GM19468 (cell line): ENCODE measurements at regions not wholly inside any gene's neighbourhood (a gene's known extent, or its start where the extent isn't known, plus 50 kb on each side); places are given as distances from the start of the nearest gene placed in this dataset.
A peak's percentile ranks its signal among the peaks of the same experiment; 100 is the strongest.
"Not testable (repeated sequence)": the region's sequence is repeated elsewhere in the genome, so short reads cannot be mapped to it uniquely, and the experiment has no call there.

Source experiments
- ATAC-seq: cut with Tn5 transposase; IDR thresholded peaks from one replicate; pipeline ENCODE4 v1.9.1; 2021; ENCODE audit warnings: mild to moderate bottlenecking, moderate library complexity, moderate number of reproducible peaks; ENCODE audit not compliant: unreplicated experiment; ENCODE audit errors: extremely low read depth

DNA sequence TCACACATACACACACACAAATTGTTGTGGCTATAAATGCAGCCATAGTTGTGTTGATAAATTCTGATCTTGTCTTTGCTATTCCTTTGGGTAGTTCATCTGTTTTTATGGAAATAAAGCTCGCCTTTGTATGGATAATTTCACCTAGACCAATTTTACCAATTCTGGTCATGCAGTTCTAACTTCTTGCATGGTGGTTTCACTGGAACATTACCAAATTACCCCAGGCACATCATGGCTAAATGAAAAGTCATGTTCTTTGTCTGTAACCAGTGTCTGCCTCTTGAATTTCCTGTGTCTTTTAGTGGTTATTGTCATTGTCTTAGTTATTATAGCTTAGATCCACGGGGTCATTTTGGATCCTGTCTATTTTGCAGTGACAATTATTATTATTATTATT is 50.3 kb upstream of the TMC1 start:
- ATAC-seq: no peak

DNA sequence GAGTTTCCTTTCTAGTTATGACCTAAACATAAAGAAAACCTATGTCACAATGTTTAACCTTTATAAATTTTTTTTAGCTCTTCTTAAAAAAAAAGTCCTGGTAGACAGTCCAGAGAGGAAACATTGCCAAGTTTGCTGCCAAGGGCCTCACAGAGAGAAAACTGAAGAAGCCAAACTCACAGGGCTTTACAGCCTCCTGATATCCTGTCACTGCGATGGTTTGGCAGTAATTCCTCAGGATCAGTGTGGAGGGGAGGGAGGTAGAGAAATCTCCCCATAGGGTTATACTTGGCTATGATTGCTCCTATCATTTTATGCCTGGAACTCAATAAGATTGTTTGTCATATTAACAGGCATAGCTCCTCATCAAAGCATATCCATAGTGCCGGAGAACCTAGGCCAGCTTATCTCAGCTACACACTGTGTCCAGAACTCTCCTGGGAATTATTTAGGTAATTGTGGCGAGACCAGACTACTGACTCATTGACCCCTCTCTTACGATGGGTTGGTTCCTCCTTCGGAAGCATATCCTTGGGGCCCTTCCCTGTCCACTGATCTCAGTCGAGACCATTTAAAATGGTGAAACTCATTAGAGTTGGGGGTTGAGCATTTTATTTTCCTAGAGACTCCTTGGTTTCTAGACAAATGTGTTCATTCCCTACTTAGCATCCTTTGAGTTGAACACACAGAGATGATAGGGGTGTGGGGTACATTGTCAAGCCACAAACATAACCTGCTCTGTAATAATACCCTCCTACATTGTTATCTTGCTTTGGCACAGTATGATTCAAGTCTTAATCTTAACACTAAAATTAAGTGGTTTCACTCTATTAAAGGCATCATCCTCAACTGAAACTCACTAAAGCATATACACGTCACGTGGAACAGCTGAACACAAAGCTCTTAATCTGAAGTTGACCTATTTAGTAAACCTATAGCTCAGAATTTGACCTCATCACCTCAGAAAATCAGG is 53.4 kb upstream of the TMC1 start:
- no peak for ATAC-seq

DNA sequence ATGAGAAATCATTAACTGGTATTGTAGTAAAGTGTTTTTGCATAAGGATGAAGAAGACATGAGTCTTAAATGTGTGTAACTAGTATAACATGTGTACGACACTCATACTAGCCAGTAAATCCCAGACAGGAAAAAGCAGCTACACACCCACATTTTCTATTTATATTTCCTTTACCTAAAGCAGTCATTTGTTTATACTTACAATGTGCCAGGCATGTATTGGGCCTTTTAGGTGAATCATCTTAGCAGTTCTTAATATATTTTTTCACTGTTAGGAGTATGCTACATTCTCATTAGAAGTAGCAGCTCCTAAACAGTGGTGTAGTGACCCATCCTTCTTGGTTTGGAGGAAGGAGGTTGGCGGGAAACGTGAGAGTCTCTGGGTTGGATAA is 55.8 kb upstream of the TMC1 start:
- no peak for ATAC-seq

DNA sequence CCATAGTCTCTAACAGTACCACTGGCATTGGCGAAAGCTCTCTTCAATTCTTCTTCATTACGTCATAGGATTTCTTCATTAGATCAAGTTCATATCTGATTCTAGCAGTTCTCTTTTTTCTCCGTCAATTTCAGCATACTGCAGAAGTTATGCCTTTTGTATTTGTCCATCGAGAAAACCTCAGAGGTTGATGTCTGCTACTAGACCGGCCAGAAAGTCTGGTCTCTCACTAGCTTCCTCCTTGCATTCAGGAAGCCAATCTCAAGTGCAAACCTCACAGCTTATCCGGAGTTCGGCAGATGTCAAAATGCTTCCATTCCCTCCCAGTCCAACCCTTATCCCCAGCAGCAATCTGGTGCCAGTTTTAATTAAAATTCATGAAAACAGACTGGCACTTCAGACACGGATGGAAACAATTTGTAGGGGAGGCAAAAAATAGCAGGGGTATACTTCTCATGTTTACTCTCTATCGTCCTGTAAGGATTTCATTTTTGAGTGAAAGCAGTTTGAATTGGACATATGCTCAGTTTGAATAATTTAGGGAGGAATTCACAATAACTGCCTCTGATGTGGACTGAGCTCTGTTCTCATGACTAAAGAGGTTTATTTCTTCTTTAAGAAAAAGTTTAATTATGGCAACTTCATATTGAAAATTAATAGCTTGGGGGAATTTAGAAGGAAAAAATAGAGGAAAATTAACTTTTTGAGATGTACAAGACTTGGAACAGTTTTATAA is 56.4 kb upstream of the TMC1 start:
- peak; percentile 44 for ATAC-seq

DNA sequence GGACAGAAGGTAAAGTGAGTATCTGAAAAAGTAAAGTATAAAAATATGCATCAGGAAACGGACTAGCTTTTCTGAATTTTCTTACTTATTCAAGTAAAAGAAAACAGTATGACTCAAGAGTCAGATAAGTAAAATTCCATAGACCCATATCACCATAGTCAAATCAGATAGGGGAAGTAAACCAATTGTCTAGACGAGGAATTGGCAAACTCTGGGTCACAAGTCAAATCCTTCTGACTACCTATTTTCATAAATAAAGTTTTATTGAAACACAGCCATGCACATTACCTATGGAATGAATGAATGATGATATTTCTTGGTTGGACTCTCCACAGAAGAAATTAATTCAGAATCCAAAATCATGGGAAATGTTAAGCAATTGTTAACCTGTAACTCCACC is 59.1 kb upstream of the TMC1 start:
- no peak for ATAC-seq

DNA sequence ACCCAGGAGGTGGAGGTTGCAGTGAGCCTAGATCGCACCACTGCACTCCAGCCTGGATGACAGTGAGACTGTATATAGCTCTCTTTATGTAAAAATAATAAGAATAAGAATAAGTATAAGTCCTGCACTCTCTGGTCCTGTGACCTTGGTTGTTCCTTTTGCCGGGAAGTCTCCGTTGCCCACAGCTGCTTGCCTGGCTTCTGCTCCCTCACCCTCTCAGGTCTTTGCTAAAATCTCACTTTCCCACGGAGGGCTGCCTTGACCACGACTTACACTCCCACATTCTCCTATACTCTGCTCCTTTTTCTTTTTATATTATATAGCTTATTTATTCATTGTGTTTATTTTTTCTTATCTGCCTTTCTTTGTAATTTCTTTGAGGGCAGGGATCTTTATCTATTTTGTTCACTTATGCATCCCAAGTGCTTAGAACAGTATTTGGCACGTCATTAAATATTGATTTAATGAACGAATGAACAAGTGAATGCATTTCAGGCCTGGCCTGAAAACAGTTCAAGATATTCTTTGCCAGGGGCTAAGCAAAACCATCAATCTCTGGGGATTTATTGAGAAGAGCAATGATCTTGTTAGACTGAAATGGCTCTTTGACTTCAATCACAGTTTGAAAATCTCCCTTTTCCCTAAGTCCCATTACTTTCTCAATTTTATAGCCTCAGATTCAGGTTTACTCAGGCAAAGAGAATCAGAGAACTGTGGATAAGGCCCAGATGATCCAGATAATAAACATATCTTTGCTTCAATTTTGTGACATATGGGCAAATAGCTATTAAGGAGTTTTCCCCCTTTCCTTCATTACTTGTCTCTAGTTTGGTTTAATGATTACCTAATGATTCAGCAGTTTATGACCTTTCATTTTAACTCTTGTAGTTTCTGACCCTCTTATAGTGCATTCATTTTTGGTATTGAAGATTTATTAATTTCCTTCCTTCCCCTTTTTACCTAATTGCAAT is 60.8 kb upstream of the TMC1 start:
- no peak for ATAC-seq

DNA sequence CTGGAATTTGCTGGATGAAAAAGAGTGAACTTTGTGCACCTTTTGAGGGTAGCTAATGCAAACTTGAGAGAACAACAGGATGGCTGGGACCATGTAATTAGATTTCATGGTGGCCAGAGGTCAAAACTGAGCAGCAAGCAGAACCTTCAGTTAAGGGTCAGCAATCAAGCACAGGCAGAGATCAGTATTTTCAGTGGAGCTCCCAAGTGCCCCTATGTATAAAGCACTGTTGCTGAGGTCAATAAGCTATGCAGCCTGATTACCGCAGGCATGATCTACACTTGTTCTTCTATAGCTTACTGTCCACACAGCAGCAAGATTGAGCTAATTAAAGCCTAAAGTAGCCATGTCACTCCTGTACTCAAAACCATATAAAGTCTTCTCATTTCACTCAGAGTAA is 62.1 kb upstream of the TMC1 start:
- no peak for ATAC-seq

DNA sequence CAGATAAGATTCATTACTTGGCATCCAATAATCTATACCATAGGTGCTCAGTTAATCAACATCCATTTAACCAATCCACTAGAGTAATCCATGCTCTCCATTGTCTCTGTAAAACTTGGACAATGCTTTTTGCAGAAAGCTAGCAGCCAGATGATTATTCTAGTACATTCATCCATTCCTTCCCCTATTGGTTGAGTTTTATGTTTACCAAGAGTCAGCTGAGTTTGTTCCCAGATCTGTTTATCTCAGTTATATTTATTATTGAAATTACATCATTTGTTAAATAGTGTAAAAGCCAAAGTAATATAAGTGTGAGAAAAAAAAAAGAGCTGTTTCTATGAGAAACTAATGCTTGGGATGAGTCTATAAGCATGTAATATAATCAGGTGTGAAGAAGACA is 63.3 kb upstream of the TMC1 start:
- no peak for ATAC-seq

DNA sequence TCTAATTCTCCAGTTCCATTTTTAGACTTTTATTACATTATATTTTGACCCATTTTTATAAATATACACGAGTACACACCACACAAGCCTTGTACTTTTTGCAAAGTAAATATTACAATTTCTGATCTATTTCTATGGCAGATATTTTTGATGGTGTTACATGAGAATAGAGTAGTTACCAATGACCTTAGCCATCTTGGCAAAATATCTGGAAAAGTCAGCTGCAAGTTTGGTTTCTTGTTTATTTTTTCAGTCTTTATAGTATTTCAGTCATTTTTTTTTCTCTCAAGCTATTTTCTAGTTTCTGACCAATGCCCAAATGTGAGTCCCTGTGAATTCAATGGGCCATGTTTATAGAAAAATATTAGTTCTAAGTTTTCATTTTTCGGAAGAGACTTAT is 64.0 kb upstream of the TMC1 start:
- no peak for ATAC-seq

DNA sequence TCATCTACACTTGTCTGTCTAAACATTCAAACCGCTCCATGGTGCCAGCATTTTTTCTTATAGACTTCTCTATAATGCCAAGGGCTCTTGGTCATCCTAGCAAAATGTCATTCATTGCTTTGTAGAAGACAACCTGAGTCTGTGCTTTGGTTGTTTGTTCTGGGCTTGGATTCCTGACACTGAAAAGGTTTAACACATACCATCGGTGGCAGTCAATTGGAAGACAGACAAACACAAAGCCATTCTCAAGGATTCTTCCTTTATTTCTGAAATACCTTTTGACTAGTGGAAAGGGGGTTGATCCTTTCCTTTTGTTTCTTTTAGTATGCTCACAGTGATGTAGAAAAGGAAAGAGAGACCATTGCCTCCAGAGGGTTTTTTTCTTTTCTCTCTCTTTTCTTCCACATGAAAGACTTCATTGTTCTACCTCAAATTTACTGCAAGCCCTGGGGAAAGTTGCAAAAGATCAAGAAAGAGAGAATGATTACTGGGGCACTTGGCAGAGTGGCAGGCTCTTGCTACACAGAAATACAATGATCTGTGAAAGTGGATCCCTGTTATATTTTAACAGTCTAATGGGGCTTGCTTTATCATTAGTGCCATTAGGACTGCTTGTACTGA is 66.4 kb upstream of the TMC1 start:
- ATAC-seq: no peak

DNA sequence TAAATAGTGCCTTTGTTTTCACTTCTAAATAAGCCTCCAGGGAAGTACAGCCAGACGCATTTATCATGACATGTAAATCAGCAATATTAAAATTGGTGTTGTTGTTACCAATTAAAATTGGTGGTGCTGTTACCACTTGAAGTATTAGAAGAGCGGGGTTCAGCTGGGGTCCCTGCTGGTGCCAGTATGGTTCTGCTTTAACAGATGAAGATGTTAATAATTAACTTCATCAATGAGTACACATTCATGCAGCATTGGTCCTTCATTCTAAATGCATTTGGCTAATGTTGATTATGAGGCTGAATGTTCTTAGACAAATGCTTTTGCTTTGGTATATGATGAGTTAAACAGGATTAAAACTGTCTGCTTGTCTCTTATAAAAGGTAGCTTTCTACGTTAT is 67.6 kb upstream of the TMC1 start:
- no peak for ATAC-seq

DNA sequence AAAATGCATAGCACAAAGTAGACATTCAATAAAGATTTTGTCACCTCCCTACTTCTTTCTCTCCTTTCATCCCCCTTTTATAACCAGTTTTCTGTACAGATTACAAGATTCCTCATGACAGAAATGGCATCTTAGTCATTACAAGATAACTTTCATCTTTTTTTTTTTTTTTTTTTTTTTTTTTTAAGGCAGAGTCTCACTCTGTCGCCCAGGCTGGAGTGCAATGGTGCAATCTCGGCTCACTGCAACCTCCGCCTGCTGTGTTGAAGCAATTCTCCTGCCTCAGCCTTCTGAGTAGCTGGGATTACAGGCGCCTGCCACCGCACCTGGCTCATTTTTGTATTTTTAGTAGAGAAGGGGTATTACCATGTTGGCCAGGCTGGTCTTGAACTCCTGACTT is 75.2 kb upstream of the TMC1 start:
- not testable (repeated sequence) for ATAC-seq

DNA sequence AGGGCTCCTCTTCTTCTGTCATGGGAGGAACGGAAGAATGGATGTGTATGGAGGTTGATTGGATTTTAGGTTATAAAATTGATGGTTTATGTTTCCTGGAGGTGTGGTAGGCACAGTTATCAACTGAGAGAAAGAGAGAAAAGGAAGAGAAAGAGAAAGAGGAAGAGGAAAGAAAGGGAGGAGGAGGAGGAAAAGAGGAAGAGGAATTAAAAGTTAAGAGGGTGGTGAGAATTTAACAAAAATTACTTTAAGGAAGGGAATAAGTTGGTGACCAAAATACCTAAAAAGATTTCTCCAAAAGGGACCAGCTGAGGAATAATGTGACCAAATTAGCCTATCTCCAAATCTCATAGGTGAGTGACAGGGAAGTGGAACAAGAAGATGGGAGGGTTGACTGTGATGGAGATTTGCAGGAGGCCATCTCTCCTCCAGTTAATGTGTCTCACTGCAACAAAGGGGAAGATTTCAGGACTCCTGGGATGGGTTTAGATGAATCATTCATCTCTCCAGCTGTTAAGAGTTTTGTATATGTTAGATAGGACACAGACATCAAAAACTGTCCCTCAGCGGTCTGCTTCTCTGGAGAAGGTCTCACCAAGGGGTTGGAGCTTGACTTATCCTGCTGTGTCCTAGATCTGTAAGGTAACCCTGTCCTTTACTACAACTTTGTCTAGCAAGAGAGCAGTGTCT is 76.0 kb upstream of the TMC1 start:
- ATAC-seq: no peak

DNA sequence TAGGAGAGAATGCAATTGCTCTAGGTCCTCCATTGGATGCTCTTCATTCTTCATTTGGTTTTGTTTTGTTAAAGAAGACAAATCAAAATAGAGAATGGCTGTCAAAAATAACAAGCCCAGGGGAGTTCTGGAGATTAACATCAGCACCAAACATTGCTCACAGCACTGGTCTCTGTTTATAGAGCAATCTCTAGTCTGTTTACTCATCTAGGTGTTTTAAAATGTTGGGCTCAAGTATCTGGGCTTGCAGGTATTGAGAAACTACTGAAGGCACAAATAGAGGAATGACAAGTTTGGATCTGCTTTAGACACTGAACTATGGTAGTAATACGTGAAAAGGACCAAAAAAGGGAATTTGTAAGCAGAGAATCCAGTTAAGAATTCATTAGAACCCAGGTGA is 77.0 kb upstream of the TMC1 start:
- no peak for ATAC-seq

DNA sequence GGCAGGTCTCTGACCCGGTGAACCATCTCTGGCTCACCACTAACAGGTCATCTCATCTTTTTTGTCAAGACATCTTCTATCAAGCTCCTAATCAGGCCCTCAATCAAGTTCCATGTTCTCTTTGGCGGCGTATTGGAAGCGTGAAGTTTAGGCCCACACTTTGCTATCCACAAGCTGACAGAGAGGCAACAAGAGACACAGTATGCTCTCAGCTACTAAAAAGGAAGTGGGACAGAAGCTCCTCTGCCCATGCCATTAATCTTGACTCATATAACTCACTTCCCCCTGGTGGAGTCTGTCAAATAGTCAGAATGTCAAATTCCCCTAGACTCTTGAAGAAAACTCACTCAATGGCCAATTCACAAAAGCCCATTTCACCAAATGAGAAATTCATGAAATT is 77.6 kb upstream of the TMC1 start:
- ATAC-seq: peak; percentile 83

DNA sequence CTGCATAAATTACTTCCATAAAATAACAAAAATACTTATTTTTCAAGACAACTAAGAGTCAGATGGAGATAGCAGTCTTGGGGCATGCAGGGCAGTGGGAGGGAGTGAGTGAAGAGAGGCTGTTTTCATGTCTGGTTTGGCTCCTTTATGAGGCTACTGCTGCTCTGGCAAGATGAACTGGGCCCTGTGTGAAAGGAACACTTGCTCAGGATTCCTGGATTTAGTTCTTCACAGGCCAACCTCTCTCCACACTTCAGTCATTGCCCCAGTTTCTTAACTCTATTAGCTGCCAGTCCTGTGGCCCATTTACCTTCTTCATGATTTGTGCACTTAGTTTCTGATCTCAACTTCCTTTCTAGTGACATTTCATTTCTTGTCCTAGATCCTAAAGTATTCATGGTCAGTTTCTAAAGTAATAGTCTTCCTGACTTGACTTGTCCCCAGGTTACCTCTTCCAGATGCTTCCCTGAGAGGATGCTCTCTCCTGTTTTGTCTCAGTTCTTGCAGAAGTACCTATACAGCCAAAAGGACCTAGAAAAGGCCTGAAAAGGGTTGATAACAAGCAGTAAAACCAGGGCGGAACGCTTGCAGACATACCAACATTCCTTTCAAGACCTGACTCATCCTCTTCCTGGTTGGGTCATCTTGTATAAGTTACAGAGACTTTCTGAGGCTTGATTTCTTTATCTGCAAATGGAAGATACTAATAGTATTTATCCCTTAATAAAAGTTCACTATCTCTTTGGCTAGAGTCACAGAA is 77.0 kb upstream of the ZFAND5 start:
- ATAC-seq: no peak

DNA sequence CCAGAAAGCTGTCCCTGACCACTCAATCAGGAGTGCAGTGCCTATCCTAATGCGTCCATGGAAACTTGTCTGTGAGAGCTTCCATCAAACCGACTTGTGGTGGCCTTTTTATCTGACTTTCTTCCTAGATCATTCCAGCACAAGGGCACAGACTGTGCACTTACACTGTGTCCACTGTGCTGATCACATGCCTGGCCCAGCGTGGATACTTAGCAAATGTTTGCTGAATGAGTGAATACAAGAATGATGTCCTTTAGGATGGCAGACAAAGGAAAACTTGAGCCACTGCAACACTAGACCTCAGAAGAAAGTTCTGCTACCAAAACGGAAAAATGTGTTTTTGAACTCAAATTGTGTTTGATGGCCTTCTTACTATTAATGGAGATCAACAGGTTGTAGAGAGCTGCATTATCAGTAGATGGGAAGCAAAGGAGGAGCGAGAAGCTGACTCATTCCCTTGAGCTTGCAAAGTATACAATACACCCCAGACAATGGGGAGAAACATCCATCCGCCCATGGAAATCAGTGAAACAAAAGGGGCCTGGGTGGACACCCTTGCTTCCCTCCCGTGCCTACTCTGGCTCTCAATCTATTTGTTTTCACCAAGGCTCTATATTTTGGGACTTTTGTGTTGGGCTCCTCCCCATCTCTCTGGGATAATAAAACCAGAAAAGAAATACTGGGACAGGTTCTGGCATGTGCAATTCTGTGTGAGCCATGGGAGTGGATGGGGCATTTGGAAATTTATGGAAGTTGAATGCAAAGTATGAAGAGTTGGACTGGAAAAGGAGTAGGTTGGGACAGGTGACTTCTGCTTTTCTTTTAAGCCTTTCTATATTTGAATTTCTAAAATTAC is 76.2 kb upstream of the ZFAND5 start:
- ATAC-seq: no peak

DNA sequence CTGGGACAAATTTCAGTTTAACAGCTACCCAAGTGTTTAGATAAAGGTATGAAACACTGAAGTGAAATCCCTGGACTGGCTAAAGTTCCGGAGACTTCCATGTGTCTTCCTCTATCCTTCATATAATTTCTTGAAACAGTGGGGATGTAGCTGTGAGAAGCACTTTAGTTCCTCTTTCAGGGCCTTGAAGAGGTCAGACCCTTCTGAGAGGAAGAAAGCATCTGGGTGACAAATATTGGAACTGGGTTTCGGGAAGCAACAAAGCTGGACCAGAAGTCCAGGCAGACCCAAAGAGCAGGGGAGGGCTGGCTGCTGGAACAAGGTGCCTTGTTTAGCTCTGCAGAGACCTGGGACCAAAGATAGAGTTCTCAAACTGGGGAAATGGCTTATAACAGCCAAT is 75.4 kb upstream of the ZFAND5 start:
- no peak for ATAC-seq
